ENCODE measurements at regions not wholly inside any gene's neighbourhood (a gene's known extent, or its start where the extent isn't known, plus 50 kb on each side); places are given as distances from the start of the nearest gene placed in this dataset.
"Not testable (repeated sequence)": the region's sequence is repeated elsewhere in the genome, so short reads cannot be mapped to it uniquely, and the experiment has no call there.

DNA sequence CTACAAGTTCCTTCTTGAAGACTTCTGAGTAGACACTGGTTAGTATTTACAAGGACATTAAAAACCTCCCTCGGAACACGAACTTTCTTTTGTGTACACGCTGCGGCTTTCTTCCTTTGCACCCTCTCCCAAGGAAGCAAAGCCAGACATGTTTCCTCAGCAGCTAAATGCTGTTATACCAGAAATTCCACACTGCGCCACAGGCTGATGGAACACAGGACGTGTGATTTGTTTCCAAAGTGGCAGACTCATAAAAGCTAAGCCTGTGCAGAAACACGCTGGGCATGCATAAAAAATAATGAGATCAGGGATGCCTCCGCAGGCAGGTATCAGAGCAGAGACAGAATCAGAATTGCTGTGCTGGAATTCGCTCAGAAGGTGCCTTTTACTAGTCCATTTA is 73.0 kb upstream of the RGPD5 start:
- DNase-seq: no peak

DNA sequence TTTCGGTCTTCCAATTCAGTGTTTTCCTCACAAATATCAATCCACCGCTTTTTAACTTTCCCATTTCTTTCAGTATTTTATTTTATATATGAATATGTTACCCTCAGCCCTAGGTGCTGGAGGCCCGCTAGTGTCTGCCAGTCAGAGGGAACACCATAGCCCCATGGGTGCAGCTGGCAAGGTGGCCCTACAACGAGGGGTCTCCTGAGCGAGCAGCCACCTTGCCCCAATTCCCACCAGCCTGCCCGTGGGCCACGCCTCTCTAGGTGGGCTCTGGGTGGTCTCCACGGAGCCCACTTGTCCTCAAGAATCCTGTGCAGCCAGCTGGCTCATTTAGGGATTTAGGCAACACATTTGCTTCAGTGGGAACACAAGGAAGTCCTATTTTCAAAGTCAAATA is 72.5 kb upstream of the RGPD5 start:
- DNase-seq: no peak

DNA sequence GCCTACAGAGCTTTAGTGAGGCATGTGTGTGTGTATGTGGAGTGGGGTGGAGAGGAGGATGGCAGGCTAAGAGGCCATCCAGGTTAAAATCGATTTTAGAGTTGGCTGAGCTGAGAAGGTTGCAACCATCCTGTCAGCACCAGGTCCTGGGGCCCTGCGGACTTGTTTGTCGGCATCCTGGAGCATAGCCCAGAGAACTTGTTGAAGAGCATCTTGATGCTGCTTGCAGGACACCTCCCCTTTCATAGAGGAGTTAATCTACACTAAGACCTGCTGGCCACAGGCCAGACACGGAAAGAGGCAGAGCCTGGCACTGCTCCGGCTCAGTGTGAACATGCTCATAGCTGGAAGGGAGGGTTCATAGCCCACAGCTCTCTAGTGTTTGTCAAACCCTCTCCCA is 72.1 kb upstream of the RGPD5 start:
- no peak for DNase-seq

- DNase-seq: not testable (repeated sequence)
These were observed 71.5 kb upstream of the RGPD5 start for GRCh38 chr2:109722640-109723039.

GRCh38 chr2:109723153-109723552 is 71.0 kb upstream of the RGPD5 start:
- DNase-seq: not testable (repeated sequence)

DNA sequence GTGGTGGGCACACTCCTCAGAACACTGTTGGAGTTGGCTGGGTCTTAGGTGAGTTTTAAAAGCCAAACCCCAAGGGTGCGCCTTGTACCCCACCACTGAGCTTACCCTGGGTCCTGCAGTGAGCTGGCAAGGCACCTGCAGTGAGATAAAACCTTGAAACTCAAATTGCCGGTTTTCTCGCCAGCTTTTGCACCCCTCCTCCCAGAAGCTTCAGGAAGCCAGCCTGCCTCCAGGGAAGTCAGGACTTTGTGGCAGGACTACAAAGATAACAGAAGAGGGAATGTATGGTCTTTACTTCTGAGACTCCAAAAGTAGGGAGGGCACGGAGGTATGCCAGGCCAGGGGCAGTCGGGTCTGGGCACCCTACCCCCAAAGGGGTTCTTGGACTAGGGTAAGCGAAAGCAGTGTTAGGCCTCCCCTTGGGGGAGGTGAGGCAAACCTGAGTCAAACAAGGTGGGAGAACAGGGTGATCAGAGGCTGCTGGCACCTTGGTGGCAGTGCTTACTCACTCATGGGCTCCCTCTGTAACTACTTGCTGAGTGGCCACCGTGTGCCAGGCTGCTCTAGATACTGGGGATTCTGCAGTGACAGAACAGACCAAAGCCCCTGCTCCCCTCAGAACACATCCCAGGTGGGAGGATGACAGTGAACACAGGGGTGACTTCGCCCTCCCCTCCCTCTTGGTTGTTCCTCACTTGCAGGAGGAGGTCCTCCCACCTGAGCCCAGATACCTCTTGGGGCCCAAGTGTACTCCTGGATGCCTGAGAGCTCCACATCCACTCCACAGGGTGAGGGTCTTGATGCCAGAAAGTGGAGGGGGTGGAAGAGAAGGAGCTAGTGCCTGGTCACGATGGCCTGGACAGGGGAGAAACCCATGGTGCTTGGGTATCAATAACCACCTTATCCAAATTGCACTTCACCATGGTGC is 69.3 kb upstream of the RGPD5 start:
- DNase-seq: no peak

DNA sequence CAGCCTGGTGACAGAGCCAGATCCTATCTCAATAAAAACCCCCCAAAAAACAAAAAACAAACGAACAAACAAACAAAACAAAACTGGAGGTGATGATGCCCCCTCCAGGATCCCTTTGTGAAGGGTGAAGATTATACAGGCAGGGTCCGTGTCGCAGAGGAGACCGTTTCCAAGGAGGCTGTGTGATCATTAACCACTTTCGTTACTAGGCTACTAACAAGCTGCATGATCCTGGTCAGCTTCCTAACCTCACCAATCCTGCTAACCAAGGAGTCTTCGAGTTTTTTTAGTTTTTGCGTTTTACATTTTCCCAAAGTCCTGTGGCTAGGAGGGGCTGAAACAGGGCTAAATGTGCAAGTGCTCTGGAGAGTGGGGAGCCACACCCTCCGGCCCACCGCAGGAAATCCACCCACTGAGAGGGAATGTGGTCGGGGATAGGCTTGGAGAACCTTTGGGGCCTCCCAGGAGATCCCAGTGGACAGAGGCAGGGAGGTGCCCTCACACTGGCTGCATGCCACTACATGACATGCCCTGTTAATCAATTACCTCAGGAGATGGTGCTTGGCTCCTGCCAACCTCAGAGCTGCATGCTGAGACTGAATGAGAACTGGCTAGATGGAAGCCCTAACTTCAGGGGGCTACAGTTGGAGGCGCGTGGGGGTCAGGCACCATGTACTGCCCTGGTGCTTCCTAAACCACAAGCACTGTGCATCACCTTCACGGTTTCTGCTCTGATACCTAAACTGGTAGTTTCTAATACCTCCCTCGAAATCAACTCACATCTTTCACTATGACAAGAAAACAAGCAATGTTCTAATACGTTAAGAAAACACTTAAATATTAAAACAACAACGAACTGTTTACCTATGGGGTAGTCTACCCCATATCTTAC is 67.5 kb upstream of the RGPD5 start:
- DNase-seq: no peak

DNA sequence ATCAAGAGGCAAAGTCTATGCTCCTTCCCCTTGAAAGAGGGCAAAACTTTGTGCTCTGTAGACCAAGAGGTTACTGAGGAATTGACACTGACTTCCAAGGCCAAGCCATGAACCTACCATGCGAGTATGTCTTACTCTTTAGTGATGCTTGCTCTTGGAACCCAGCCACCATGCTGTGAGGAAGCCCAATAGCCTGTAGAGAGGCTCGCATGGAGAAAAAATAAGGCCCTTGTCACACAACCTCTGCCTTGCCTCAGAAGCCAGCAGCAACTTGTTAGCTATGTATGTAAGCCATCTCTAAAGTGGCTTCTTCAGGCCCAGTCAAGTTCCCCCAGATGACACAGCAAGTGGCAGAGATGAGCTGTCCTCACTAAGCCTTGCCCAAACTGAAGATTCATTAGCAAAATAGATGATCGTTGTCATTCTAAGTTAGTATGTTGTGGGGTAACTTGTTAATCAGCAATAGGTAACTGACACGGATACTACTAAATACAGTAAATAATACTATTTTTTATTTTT is 66.1 kb upstream of the RGPD5 start:
- no peak for DNase-seq

GRCh38 chr2:109733746-109734145 is 60.4 kb upstream of the RGPD5 start:
- DNase-seq: not testable (repeated sequence)

DNA sequence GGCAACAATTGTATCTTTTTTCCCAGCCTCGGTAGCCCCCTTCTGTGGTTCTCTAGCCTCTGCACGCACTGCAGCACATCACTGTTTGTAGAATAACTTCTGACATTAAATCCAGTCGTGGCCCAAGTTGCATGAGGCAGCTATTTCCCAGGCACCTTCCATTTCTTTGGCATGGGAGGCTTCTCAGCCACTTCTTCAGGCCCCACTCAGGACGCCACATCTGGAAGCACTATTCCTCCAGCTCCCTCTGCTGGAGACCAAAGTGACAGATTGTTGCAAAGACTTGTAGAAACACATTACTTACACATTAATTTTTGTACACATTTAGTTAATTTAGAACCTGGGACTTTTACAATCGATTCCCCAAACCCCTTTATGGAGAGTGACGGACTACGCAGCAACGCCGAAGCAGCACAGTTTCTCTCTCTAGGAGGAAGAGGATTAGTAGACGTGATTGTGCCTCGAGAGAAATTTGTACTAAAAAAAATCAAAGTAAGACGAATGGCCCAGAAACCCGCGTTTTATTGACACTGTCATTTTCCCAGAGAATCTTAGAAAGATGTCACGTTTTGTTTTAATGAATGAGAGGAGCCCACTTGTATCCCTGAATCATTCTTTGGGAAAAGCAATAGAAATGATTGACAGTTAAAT is 57.8 kb upstream of the RGPD5 start:
- peak; percentile 25 for DNase-seq

All from CD4-positive, alpha-beta T cell treated with Interleukin-17A for 1 hour (primary cell).